Neuronal stem cell (in vitro differentiated cells): ENCODE measurements at regions not wholly inside any gene's neighbourhood (a gene's known extent, or its start where the extent isn't known, plus 50 kb on each side); places are given as distances from the start of the nearest gene placed in this dataset.
"Not testable (repeated sequence)": the region's sequence is repeated elsewhere in the genome, so short reads cannot be mapped to it uniquely, and the experiment has no call there.

Experiments
- DNase-seq: peaks from one replicate; pipeline ENCODE4 v3.0.0-alpha.2; 2013; ENCODE audit warnings: low spot score
- H2AFZ ChIP-seq: one replicate; pipeline ENCODE4 v1.6.1; 2013; ENCODE audit warnings: mild to moderate bottlenecking, low read length, inconsistent platforms
- H2AK5ac ChIP-seq: 2 replicates; pipeline ENCODE4 v1.6.1; 2013; ENCODE audit warnings: low read depth, mild to moderate bottlenecking, inconsistent platforms, low read length, moderate library complexity, mixed read lengths
- H2BK120ac ChIP-seq: 2 replicates; pipeline ENCODE4 v1.6.1; 2013; ENCODE audit warnings: low read depth, mild to moderate bottlenecking, inconsistent platforms, low read length, moderate library complexity, mixed read lengths
- H2BK12ac ChIP-seq: one replicate; pipeline ENCODE4 v1.6.1; 2013; ENCODE audit warnings: low read length, inconsistent platforms
- H2BK15ac ChIP-seq: 2 replicates; pipeline ENCODE4 v1.6.1; 2013; ENCODE audit warnings: mild to moderate bottlenecking, low read length, inconsistent platforms, mixed read lengths
- H2BK5ac ChIP-seq: one replicate; pipeline ENCODE4 v1.6.1; 2013; ENCODE audit warnings: inconsistent platforms, mild to moderate bottlenecking, low read length, moderate library complexity
- H3K14ac ChIP-seq: one replicate; pipeline ENCODE4 v1.6.1; 2013; ENCODE audit warnings: low read length, inconsistent platforms
- H3K18ac ChIP-seq: 2 replicates; pipeline ENCODE4 v1.6.1; 2013; ENCODE audit warnings: low read length, inconsistent platforms
- H3K23ac ChIP-seq: 2 replicates; pipeline ENCODE4 v1.6.1; 2013; ENCODE audit warnings: low read depth, mild to moderate bottlenecking, mixed read lengths, low read length, inconsistent platforms; ENCODE audit not compliant: poor library complexity
- H3K27ac ChIP-seq: replicated peaks from 3 replicates; pipeline ENCODE4 v1.5.1; 2013; ENCODE audit warnings: low read length, inconsistent platforms
- H3K27me3 ChIP-seq, 3 experiments: 2 replicates each; pipeline ENCODE4 v1.6.1; 2013; ENCODE audit warnings: low read length in 3 of 3, mild to moderate bottlenecking in 2 of 3, inconsistent platforms in 1 of 3, low read depth in 1 of 3, mixed read lengths in 1 of 3, moderate library complexity in 1 of 3; ENCODE audit not compliant: control insufficient read depth in 3 of 3, insufficient read depth in 3 of 3
- H3K36me3 ChIP-seq, 2 donors: replicated peaks in 1 of 2; 2 replicates each; pipeline ENCODE4 v1.6.1; 2013; ENCODE audit warnings: low read length in 2 of 2; ENCODE audit not compliant: control insufficient read depth in 2 of 2, insufficient read depth in 2 of 2
- H3K4ac ChIP-seq: 2 replicates; pipeline ENCODE4 v1.6.1; 2013; ENCODE audit warnings: inconsistent platforms, mild to moderate bottlenecking, low read length, moderate library complexity
- H3K4me1 ChIP-seq, 2 donors: 1 replicate in 1 of 2; 2 replicates in 1 of 2; pipeline ENCODE4 v1.6.1; 2013; ENCODE audit warnings: low read length in 2 of 2, low read depth in 1 of 2; ENCODE audit not compliant: control insufficient read depth in 2 of 2, insufficient read depth in 1 of 2
- H3K4me2 ChIP-seq: one replicate; pipeline ENCODE4 v1.6.1; 2013; ENCODE audit warnings: mild to moderate bottlenecking, low read length, inconsistent platforms; ENCODE audit not compliant: insufficient read depth, poor library complexity, severe bottlenecking
- H3K4me3 ChIP-seq, 2 donors: 2 replicates each; pipeline ENCODE4 v1.5.1; 2013; ENCODE audit warnings: low read length in 2 of 2, mild to moderate bottlenecking in 2 of 2, inconsistent platforms in 1 of 2, moderate library complexity in 1 of 2
- H3K79me1 ChIP-seq: one replicate; pipeline ENCODE4 v1.6.1; 2013; ENCODE audit warnings: low read depth, mild to moderate bottlenecking, inconsistent platforms, low read length, moderate library complexity
- H3K9ac ChIP-seq: one replicate; pipeline ENCODE4 v1.6.1; 2013; ENCODE audit warnings: mild to moderate bottlenecking, low read depth, low read length, inconsistent platforms; ENCODE audit not compliant: poor library complexity
- H3K9me3 ChIP-seq, 2 donors: replicated peaks in 1 of 2; 2 replicates each; pipeline versions ENCODE3 to v1.6.1; 2013; ENCODE audit warnings: low read length in 2 of 2, mild to moderate bottlenecking in 2 of 2, inconsistent platforms in 1 of 2, low read depth in 1 of 2, mixed read lengths in 1 of 2, moderate library complexity in 1 of 2; ENCODE audit not compliant: control insufficient read depth in 2 of 2, insufficient read depth in 1 of 2
- H4K8ac ChIP-seq: one replicate; pipeline ENCODE4 v1.6.1; 2013; ENCODE audit warnings: low read depth, mild to moderate bottlenecking, inconsistent platforms, low read length, moderate library complexity
- H4K91ac ChIP-seq: one replicate; pipeline ENCODE4 v1.6.1; 2013; ENCODE audit warnings: low read length, low read depth, mild to moderate bottlenecking, inconsistent platforms; ENCODE audit not compliant: poor library complexity
- WGBS, 2 donors: extraction: QIAGEN DNeasy Blood & Tissue Kit; methylation state at CpG; one replicate each; pipeline ENCODE4 v1.1.7; 2013; ENCODE audit warnings: missing lambda C conversion rate in 2 of 2, mixed read lengths in 1 of 2; ENCODE audit not compliant: insufficient read length in 2 of 2, insufficient replicate concordance in 1 of 2; ENCODE audit errors: extremely low coverage in 2 of 2; 5-methylcytosine and 5-hydroxymethylcytosine counted together

DNA sequence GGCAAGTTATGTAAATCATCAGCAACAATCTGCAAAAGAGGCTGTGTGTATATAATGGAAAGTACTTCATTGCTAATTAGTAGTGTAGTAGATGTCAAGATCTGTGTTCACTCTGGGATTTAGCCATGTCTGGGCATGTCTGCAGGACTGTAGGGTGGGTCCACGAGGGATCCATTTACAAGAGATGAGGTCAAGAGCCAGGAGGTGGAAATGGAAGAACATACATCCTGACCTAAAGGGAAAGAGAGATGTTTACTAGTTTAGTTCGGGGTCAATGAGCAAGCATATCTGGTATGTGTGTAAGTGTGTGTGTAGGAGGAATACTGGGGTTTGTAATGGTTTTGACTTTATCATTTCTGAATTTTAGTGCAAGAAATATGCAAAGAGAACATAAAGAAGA, 171.5 kb upstream of the NANOGP8 start:
- no peaks in the 10 kb centered on the region for H3K36me3 ChIP-seq
- H3K18ac ChIP-seq, result no peak overlapping the region
- no peak overlapping the region for H2BK12ac ChIP-seq
- no peak overlapping the region for H3K23ac ChIP-seq
- H2BK5ac ChIP-seq, result no peak overlapping the region
- no peak overlapping the region for H2AK5ac ChIP-seq
- no peak overlapping the region for H2BK120ac ChIP-seq
- no peak overlapping the region for H2BK15ac ChIP-seq
- H3K79me1 ChIP-seq, result no peaks in the 10 kb centered on the region
- no peak overlapping the region for H4K91ac ChIP-seq
- no peak overlapping the region for H3K14ac ChIP-seq
- H3K9ac ChIP-seq, result no peak overlapping the region
- no peak overlapping the region for H4K8ac ChIP-seq
- WGBS, 2 donors, result no CpG with 5 or more reads among the region's 2 CpGs
- no peak overlapping the region for H3K4me2 ChIP-seq
- H3K27ac ChIP-seq, result no peak overlapping the region
- no peak for DNase-seq
- no peak overlapping the region for H3K4ac ChIP-seq
- H3K27me3 ChIP-seq, result no peaks in the 10 kb centered on the region
- no peaks in the 10 kb centered on the region for H3K9me3 ChIP-seq
- no peak overlapping the region for H3K4me3 ChIP-seq
- peaks cover 0 to 2% of the 10 kb centered on the region in 2 donors for H3K4me1 ChIP-seq
- H2AFZ ChIP-seq, result peak overlapping the region; percentile 21

- no peak overlapping the region for H3K4me2 ChIP-seq
- H2AK5ac ChIP-seq, result no peak overlapping the region
- no peak overlapping the region for H3K4me3 ChIP-seq
- H3K79me1 ChIP-seq, result no peaks in the 10 kb centered on the region
- DNase-seq, result no peak
- no peak overlapping the region for H3K9ac ChIP-seq
- no peak overlapping the region for H3K18ac ChIP-seq
- H3K14ac ChIP-seq, result no peak overlapping the region
- no peaks in the 10 kb centered on the region for H3K27me3 ChIP-seq
- no peak overlapping the region for H2BK15ac ChIP-seq
- H2BK5ac ChIP-seq, result no peak overlapping the region
- H4K8ac ChIP-seq, result no peak overlapping the region
- no peaks in the 10 kb centered on the region for H3K9me3 ChIP-seq
- H3K4ac ChIP-seq, result no peak overlapping the region
- H3K36me3 ChIP-seq, result no peaks in the 10 kb centered on the region
- H3K23ac ChIP-seq, result no peak overlapping the region
- no peak overlapping the region for H2BK12ac ChIP-seq
- no CpG with 5 or more reads among the region's 2 CpGs for WGBS, 2 donors
- H3K4me1 ChIP-seq, result peaks cover 0 to 2% of the 10 kb centered on the region in 2 donors
- H4K91ac ChIP-seq, result no peak overlapping the region
- no peak overlapping the region for H3K27ac ChIP-seq
- no peak overlapping the region for H2BK120ac ChIP-seq
- no peak overlapping the region for H2AFZ ChIP-seq
These were observed 171.0 kb upstream of the NANOGP8 start for GRCh38 chr15:35256141-35256540.

DNA sequence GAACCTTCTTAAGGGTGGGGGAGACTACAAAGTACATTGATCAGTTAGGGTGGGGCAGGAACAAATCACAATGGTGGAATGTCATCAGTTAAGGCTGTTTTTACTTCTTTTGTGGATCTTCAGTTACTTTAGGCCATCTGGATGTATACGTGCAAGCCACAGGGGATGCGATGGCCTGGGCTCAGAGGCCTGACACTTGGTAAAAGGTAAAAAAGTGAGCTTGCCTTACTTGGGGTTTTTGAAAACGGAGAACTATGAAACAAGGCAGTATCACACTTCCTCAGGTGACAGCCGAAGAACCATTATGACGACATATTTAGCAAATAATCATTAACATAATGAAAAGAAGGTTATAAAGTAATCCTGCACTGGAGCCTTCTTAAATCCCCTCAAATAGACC, 169.8 kb upstream of the NANOGP8 start:
- H3K4me3 ChIP-seq, H3K9me3 ChIP-seq, H3K18ac ChIP-seq, H3K4me1 ChIP-seq, H3K23ac ChIP-seq, H4K91ac ChIP-seq, H3K4me2 ChIP-seq, H2BK120ac ChIP-seq, H2AFZ ChIP-seq, H3K27ac ChIP-seq, H3K4ac ChIP-seq, H3K79me1 ChIP-seq, H3K14ac ChIP-seq, H2BK15ac ChIP-seq, H4K8ac ChIP-seq, DNase-seq, H3K36me3 ChIP-seq, H3K9ac ChIP-seq, H2AK5ac ChIP-seq, H2BK5ac ChIP-seq, H3K27me3 ChIP-seq, H2BK12ac ChIP-seq: not testable (repeated sequence)
- WGBS, 2 donors, result no CpG with 5 or more reads among the region's 5 CpGs

GRCh38 chr15:35254062-35254461, 169.0 kb upstream of the NANOGP8 start:
- no CpG with 5 or more reads among the region's 1 CpG for WGBS, 2 donors
- no peak overlapping the region for H2BK15ac ChIP-seq
- H3K36me3 ChIP-seq, result no peaks in the 10 kb centered on the region
- peaks cover 0 to 2% of the 10 kb centered on the region in 2 donors for H3K4me1 ChIP-seq
- no peaks in the 10 kb centered on the region for H3K9me3 ChIP-seq
- H4K91ac ChIP-seq, result no peak overlapping the region
- H3K9ac ChIP-seq, result no peak overlapping the region
- DNase-seq, result no peak
- H3K23ac ChIP-seq, result no peak overlapping the region
- no peak overlapping the region for H2BK12ac ChIP-seq
- H2AFZ ChIP-seq, result no peak overlapping the region
- H3K4me2 ChIP-seq, result no peak overlapping the region
- no peak overlapping the region for H3K4me3 ChIP-seq
- no peak overlapping the region for H2AK5ac ChIP-seq
- H4K8ac ChIP-seq, result no peak overlapping the region
- H3K27me3 ChIP-seq, result no peaks in the 10 kb centered on the region
- H3K4ac ChIP-seq, result no peak overlapping the region
- H2BK5ac ChIP-seq, result no peak overlapping the region
- no peak overlapping the region for H3K27ac ChIP-seq
- no peak overlapping the region for H3K18ac ChIP-seq
- no peak overlapping the region for H3K14ac ChIP-seq
- no peaks in the 10 kb centered on the region for H3K79me1 ChIP-seq
- H2BK120ac ChIP-seq, result no peak overlapping the region
